HepG2 (cell line): ENCODE measurements at regions not wholly inside any gene's neighbourhood (a gene's known extent, or its start where the extent isn't known, plus 50 kb on each side); places are given as distances from the start of the nearest gene placed in this dataset.

Source experiments
- ATAC-seq: fragments of 200-7000 bp; cut with Tn5 transposase; 3 replicates; pipeline ENCODE4 v1.9.1; 2020; ENCODE audit warnings: mild to moderate bottlenecking, moderate library complexity
- BruUV-seq: library from RNA; stranded (reverse); fragments of 400-500 nt; replicated peaks from 2 replicates; lab custom pipeline; 2021; lab: Mats Ljungman, UMichigan
- CTCF ChIA-PET: fragments of 300-600 bp; formaldehyde crosslinking; extraction: SDS; loops from one replicate; lab custom pipeline; 2021; ENCODE audit warnings: low total read pairs, inconsistent platforms, low intra/inter-chr PET ratio; lab: Yijun Ruan, JAX
- POLR2A ChIA-PET: fragments of 350-600 bp; sonication (Branson Sonifier 250); formaldehyde crosslinking; loops from one replicate; lab custom pipeline; 2020; ENCODE audit warnings: antibody characterized with exemption, inconsistent platforms; lab: Yijun Ruan, JAX
- DNase-seq: peaks from one replicate; pipeline ENCODE4 v3.0.0-alpha.2; 2015; ENCODE audit warnings: low spot score
- FAIRE-seq: peaks from 3 replicates; lab custom pipeline; 2011; peaks lifted over from hg19 to GRCh38; lab: Jason Lieb, UNC
- H2AFZ ChIP-seq: one replicate; pipeline ENCODE4 v1.6.1; 2011; ENCODE audit warnings: low read length, inconsistent platforms
- H3K27ac ChIP-seq: fragments of 300-600 bp; 3 replicates; pipeline ENCODE4 v1.8.0; 2011; ENCODE audit warnings: mixed run types, mild to moderate bottlenecking, mixed read lengths, low read length, inconsistent platforms; ENCODE audit not compliant: insufficient read depth; ENCODE audit errors: extremely low read length
- H3K27me3 ChIP-seq, 2 experiments: fragments of 200-600 bp in 1 of 2; 2 replicates in 1 of 2; 3 replicates in 1 of 2; pipeline versions ENCODE4 v1.6.0 to v1.8.0; 2011; ENCODE audit warnings: low read length in 2 of 2, mild to moderate bottlenecking in 2 of 2, moderate library complexity in 2 of 2, inconsistent platforms in 1 of 2; ENCODE audit not compliant: insufficient read depth in 2 of 2, control insufficient read depth in 1 of 2
- H3K36me3 ChIP-seq, 2 experiments: fragments of 200-600 bp in 1 of 2; replicated peaks in 1 of 2; 2 replicates in 1 of 2; 3 replicates in 1 of 2; pipeline versions ENCODE4 v1.5.1 to v1.8.0; 2011; ENCODE audit warnings: low read length in 2 of 2, inconsistent platforms in 1 of 2; ENCODE audit not compliant: insufficient read depth in 2 of 2, control insufficient read depth in 1 of 2
- H3K4me1 ChIP-seq: 2 replicates; pipeline ENCODE4 v1.5.1; 2012; ENCODE audit warnings: low read length, inconsistent platforms; ENCODE audit not compliant: insufficient read depth
- H3K4me2 ChIP-seq: 2 replicates; pipeline ENCODE4 v1.6.0; 2011; ENCODE audit warnings: low read depth, low read length, inconsistent platforms
- H3K4me3 ChIP-seq, 3 experiments: fragments of 200-600 bp in 1 of 3; sonication (generic), shearing (Covaris generic) in 1 of 3; replicated peaks in 1 of 3; 2 replicates each; pipeline ENCODE4 v1.5.1; 2011 to 2016; ENCODE audit warnings: low read length in 3 of 3, inconsistent platforms in 2 of 3, low read depth in 2 of 3, mild to moderate bottlenecking in 2 of 3, control low read depth in 1 of 3, mixed read lengths in 1 of 3; ENCODE audit not compliant: insufficient read depth in 1 of 3
- H3K79me2 ChIP-seq: one replicate; pipeline ENCODE4 v1.6.1; 2011; ENCODE audit warnings: low read length, inconsistent platforms; ENCODE audit not compliant: insufficient read depth
- H3K9ac ChIP-seq: 2 replicates; pipeline ENCODE4 v1.6.0; 2011; ENCODE audit warnings: mild to moderate bottlenecking, low read depth, low read length, inconsistent platforms; ENCODE audit not compliant: insufficient read depth
- H3K9me3 ChIP-seq: 2 replicates; pipeline ENCODE4 v1.5.1; 2012; ENCODE audit warnings: mild to moderate bottlenecking, low read length
- H4K20me1 ChIP-seq: 2 replicates; pipeline ENCODE4 v1.6.0; 2011; ENCODE audit warnings: inconsistent platforms, mild to moderate bottlenecking, low read length, moderate library complexity; ENCODE audit not compliant: insufficient read depth
- CEBPB ChIP-seq: IDR thresholded peaks from 2 replicates; pipeline ENCODE4 v1.6.1; 2011; ENCODE audit warnings: low read depth, low read length, improper control_type of control experiment, borderline replicate concordance
- PHF5A ChIP-seq: IDR thresholded peaks from one replicate; pipeline ENCODE4 v1.6.1; 2018; ENCODE audit warnings: low read depth, missing genetic modification reagents; ENCODE audit not compliant: unreplicated experiment
- SIX1 ChIP-seq: sonication (generic); formaldehyde crosslinking; IDR thresholded peaks from 2 replicates; pipeline ENCODE4 v1.4.0; 2020; ENCODE audit warnings: missing genetic modification reagents, borderline replicate concordance
- SKI ChIP-seq: fragments of 450-650 bp; IDR thresholded peaks from one replicate; pipeline ENCODE4 v1.6.1; 2018; ENCODE audit warnings: mild to moderate bottlenecking; ENCODE audit not compliant: partially characterized antibody
- ZBTB7A ChIP-seq: sonication (generic); formaldehyde crosslinking; IDR thresholded peaks from 2 replicates; pipeline ENCODE4 v1.8.0; 2022; ENCODE audit warnings: mild to moderate bottlenecking, missing genetic modification reagents
- ZNF143 ChIP-seq: sonication (generic); formaldehyde crosslinking; IDR thresholded peaks from 2 replicates; pipeline ENCODE4 v1.4.0; 2020; ENCODE audit warnings: missing genetic modification reagents
- ZNF883 ChIP-seq: sonication (generic); formaldehyde crosslinking; IDR thresholded peaks from 2 replicates; pipeline ENCODE4 v1.5.1; 2020; ENCODE audit warnings: mild to moderate bottlenecking, missing genetic modification reagents; ENCODE audit errors: not compliant biosample characterization
- WGBS: methylation state at CpG from one replicate; pipeline ENCODE4 v1.1.6; 2017; ENCODE audit warnings: low lambda C conversion rate; 5-methylcytosine and 5-hydroxymethylcytosine counted together
- in situ Hi-C: cut with HindIII; loops from 2 replicates; pipeline ENCODE4 v1.10.0; 2017; ENCODE audit warnings: low pct_unique_long_range_greater_than_20kb; ENCODE audit not compliant: extremely low pct_ligation_motif_present
- intact Hi-C: fragments of 100-400 bp; cut with micrococcal nuclease; formaldehyde crosslinking; loops from one replicate; pipeline ENCODE4 v1.10.0; 2022; ENCODE audit not compliant: unreplicated experiment
- TF ChIP-seq, protein P1 (sequence below): sonication (generic); formaldehyde crosslinking; IDR thresholded peaks from 2 replicates; pipeline ENCODE4 v1.8.1; 2023; ENCODE audit warnings: mild to moderate bottlenecking, inconsistent platforms, moderate library complexity, missing genetic modification reagents, borderline replicate concordance

DNA sequence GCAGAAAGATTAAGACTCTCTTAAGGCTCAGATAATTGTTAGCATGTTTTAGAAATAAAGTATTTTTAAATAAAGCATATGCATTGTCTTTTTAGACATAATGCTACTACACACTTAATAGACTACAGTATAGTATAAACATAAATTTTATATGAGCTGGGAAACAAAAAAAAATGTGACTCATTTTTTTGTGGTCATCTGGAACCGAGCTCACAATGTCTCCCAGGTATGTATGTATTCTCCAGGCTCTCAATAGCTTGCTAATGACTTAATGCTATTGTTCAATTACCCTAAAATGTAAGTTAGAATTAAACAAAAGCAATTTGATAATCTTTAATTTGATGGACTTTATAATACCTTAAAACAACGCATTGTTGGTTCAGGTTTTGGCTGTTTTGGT is 167.2 kb downstream of the NUP35 start (continued):
- no peak for TF ChIP-seq ZNF143 (CRISPR knock-in tag)

DNA sequence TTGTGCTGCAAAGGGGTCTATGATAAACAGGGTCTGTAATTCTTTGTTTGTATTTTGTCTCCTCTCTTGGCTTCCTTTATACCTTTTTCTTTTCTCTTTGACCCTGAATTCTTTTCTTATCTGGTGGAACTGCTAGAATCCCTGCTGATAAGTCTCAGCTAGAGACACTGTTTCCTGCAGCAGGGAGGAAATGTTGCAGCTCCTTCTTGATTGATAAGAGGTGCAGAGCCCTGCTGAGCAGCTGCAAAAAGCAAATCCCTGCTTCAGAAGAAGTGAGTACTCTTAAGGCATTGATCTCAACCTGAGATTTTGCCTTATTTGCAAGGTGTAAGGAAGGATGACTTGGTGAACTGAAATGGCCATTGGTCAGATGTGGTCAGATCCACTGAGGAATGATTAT is 167.8 kb downstream of the NUP35 start:
- no TSS peak for BruUV-seq
- Histone ChIP-seq H3K27ac (no peak overlapping the region), H2AFZ (no peak overlapping the region), H3K79me2 (no peaks in the 10 kb centered on the region), H3K4me1 (no peaks in the 10 kb centered on the region), H3K9ac (no peak overlapping the region), H3K27me3 (no peaks in the 10 kb centered on the region), H3K36me3 (no peaks in the 10 kb centered on the region), H3K4me2 (no peak overlapping the region), H4K20me1 (no peaks in the 10 kb centered on the region), H3K4me3 (no peak overlapping the region), H3K9me3 (no peaks in the 10 kb centered on the region)
- FAIRE-seq (no peak), DNase-seq (no peak), ATAC-seq (no peak)
- TF ChIP-seq ZNF883 (CRISPR knock-in tag) (no peak), ZBTB7A (CRISPR knock-in tag) (no peak), SKI (no peak), PHF5A (CRISPR knock-in tag) (no peak), SIX1 (CRISPR knock-in tag) (no peak)
- in situ Hi-C loops: no loop called here
- POLR2A ChIA-PET: no interaction called here
- CTCF ChIA-PET: no interaction called here
- intact Hi-C loops: no loop called here

DNA sequence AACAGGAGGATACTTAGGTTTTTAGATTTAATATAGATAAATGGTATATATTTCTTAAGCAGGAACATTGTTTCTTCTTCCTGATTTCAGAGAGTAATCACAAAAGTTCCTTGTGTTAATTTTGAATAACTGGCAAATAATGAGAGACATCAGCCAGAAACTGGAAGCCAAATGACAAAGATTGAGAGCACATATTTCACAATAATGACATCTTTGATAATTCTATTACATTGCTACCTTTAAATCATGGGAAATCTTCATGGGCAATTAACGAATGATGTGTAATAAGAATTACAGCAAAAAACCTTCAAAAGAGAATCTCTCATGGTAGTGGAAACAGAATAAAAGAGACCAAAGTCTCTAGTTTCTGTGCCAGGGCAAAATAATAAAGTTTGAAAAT is 215.1 kb downstream of the NUP35 start:
- TF ChIP-seq CEBPB: peak; percentile 53; the same call in 1 of the 2 replicates
- TF ChIP-seq, protein P1, sequence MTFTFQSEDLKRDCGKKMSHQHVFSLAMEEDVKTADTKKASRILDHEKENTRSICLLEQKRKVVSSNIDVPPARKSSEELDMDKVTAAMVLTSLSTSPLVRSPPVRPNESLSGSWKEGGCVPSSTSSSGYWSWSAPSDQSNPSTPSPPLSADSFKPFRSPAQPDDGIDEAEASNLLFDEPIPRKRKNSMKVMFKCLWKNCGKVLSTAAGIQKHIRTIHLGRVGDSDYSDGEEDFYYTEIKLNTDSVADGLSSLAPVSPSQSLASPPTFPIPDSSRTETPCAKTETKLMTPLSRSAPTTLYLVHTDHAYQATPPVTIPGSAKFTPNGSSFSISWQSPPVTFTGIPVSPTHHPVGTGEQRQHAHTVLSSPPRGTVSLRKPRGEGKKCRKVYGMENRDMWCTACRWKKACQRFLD (CRISPR knock-in tag): no peak
- TF ChIP-seq, all 625 proteins: peak for 1
- no peak overlapping the region for H2AFZ ChIP-seq
- no peak overlapping the region for H3K27ac ChIP-seq
- H3K27me3 ChIP-seq: no peaks in the 10 kb centered on the region
- H3K9me3 ChIP-seq: no peaks in the 10 kb centered on the region
- WGBS: 0% methylated on average over 1 of the region's 1 CpG
- no peak overlapping the region for H3K4me2 ChIP-seq
- H3K4me1 ChIP-seq: no peaks in the 10 kb centered on the region
- FAIRE-seq (no peak), ATAC-seq (no peak), DNase-seq (no peak)
- no peaks in the 10 kb centered on the region for H3K79me2 ChIP-seq
- H4K20me1 ChIP-seq: no peaks in the 10 kb centered on the region
- no peak overlapping the region for H3K4me3 ChIP-seq
- BruUV-seq: no TSS peak
- ChIA-PET POLR2A (no interaction called here), CTCF (no interaction called here)
- in situ Hi-C loops: no loop called here
- no peak overlapping the region for H3K9ac ChIP-seq
- intact Hi-C loops: no loop called here
- no peaks in the 10 kb centered on the region for H3K36me3 ChIP-seq
